H1 (cell line): ENCODE measurements at regions not wholly inside any gene's neighbourhood (a gene's known extent, or its start where the extent isn't known, plus 50 kb on each side); places are given as distances from the start of the nearest gene placed in this dataset.

ENCODE experiments used
- CTCF ChIA-PET: fragments of 300-600 bp; sonication (Branson Sonifier 250); formaldehyde crosslinking; loops from one replicate; lab custom pipeline; 2021; ENCODE audit not compliant: partially characterized antibody; lab: Charles Lee
- POLR2A ChIA-PET: fragments of 300-600 bp; sonication (Branson Sonifier 250); formaldehyde crosslinking; loops from one replicate; lab custom pipeline; 2021; ENCODE audit warnings: inconsistent platforms; ENCODE audit not compliant: partially characterized antibody; lab: Charles Lee
- DNase-seq, 2 experiments: peaks; one replicate each; pipeline versions ENCODE4 v3.0.0 to v3.0.0-alpha.2; 2010 to 2022; ENCODE audit warnings: low spot score in 2 of 2, low read depth in 1 of 2, mixed read lengths in 1 of 2
- FAIRE-seq: peaks from 2 replicates; lab custom pipeline; 2011; peaks lifted over from hg19 to GRCh38; lab: Jason Lieb, UNC
- H2AFZ ChIP-seq: 2 replicates; pipeline ENCODE4 v1.8.1; 2012; ENCODE audit warnings: low read length, inconsistent platforms
- H2AK5ac ChIP-seq: 2 replicates; pipeline ENCODE4 v1.6.1; 2013; ENCODE audit warnings: low read depth, low read length
- H2BK120ac ChIP-seq: replicated peaks from 2 replicates; pipeline ENCODE3; 2013; ENCODE audit warnings: low read depth, low read length, inconsistent platforms
- H2BK12ac ChIP-seq: 2 replicates; pipeline ENCODE4 v1.6.1; 2013; ENCODE audit warnings: low read depth, low read length
- H2BK15ac ChIP-seq: 2 replicates; pipeline ENCODE4 v1.6.1; 2013; ENCODE audit warnings: low read length
- H2BK20ac ChIP-seq: 2 replicates; pipeline ENCODE4 v1.6.1; 2013; ENCODE audit warnings: low read length
- H2BK5ac ChIP-seq: 2 replicates; pipeline ENCODE4 v1.6.1; 2013; ENCODE audit warnings: low read depth, low read length
- H3K14ac ChIP-seq: 2 replicates; pipeline ENCODE4 v1.6.1; 2013; ENCODE audit warnings: inconsistent platforms; ENCODE audit not compliant: insufficient read length
- H3K18ac ChIP-seq: 2 replicates; pipeline ENCODE4 v1.6.1; 2013; ENCODE audit warnings: low read length; ENCODE audit errors: extremely low read depth
- H3K23ac ChIP-seq: 2 replicates; pipeline ENCODE4 v1.6.1; 2013; ENCODE audit warnings: inconsistent platforms; ENCODE audit not compliant: insufficient read length
- H3K23me2 ChIP-seq: 2 replicates; pipeline ENCODE4 v1.6.1; 2013; ENCODE audit warnings: low read depth, low read length
- H3K27ac ChIP-seq: 2 replicates; pipeline ENCODE4 v1.6.1; 2011; ENCODE audit warnings: low read depth, low read length, inconsistent platforms
- H3K27me3 ChIP-seq, 4 experiments: replicated peaks in 1 of 4; 1 replicate in 1 of 4; 2 replicates in 3 of 4; pipeline versions ENCODE4 v1.6.1 to v1.8.1; 2011 to 2013; ENCODE audit warnings: low read length in 3 of 4, mild to moderate bottlenecking in 3 of 4, inconsistent platforms in 2 of 4, mixed read lengths in 2 of 4, moderate library complexity in 1 of 4; ENCODE audit not compliant: control insufficient read depth in 3 of 4, insufficient read depth in 3 of 4; ENCODE audit errors: extremely low read depth in 1 of 4
- H3K36me3 ChIP-seq, 4 experiments: 2 replicates each; pipeline versions ENCODE4 v1.6.1 to v1.8.1; 2011 to 2013; ENCODE audit warnings: mild to moderate bottlenecking in 4 of 4, low read length in 3 of 4, moderate library complexity in 2 of 4, control low read depth in 1 of 4, inconsistent platforms in 1 of 4; ENCODE audit not compliant: insufficient read depth in 4 of 4, control insufficient read depth in 2 of 4
- H3K4ac ChIP-seq: replicated peaks from 2 replicates; pipeline ENCODE3; 2013; ENCODE audit warnings: low read length, low read depth, mixed read lengths, inconsistent platforms; ENCODE audit not compliant: insufficient read length
- H3K4me1 ChIP-seq, 4 experiments: replicated peaks in 1 of 4; 1 replicate in 1 of 4; 2 replicates in 3 of 4; pipeline versions ENCODE4 v1.6.1 to v1.8.1; 2011 to 2013; ENCODE audit warnings: low read length in 3 of 4, inconsistent platforms in 2 of 4, mixed read lengths in 1 of 4; ENCODE audit not compliant: insufficient read depth in 4 of 4, control insufficient read depth in 3 of 4
- H3K4me2 ChIP-seq, 2 experiments: 2 replicates each; pipeline versions ENCODE4 v1.6.1 to v1.8.1; 2011 to 2013; ENCODE audit warnings: low read depth in 2 of 2, low read length in 2 of 2, control low read depth in 1 of 2, inconsistent platforms in 1 of 2, mild to moderate bottlenecking in 1 of 2; ENCODE audit not compliant: insufficient read depth in 1 of 2
- H3K4me3 ChIP-seq, 4 experiments: fragments of 200-600, 300-600 bp in 1 of 4; sonication (generic), shearing (Covaris generic), sonication (Bioruptor Twin) in 1 of 4; 2 replicates each; pipeline versions ENCODE4 v1.5.1 to v1.8.1; 2011 to 2016; ENCODE audit warnings: low read length in 4 of 4, low read depth in 3 of 4, control low read depth in 2 of 4, inconsistent platforms in 2 of 4, mild to moderate bottlenecking in 2 of 4, mixed read lengths in 1 of 4, moderate library complexity in 1 of 4; ENCODE audit not compliant: insufficient read depth in 2 of 4; ENCODE audit errors: extremely low read depth in 1 of 4
- H3K56ac ChIP-seq: replicated peaks from 2 replicates; pipeline ENCODE3; 2013; ENCODE audit warnings: low read depth, mild to moderate bottlenecking, mixed read lengths, low read length, inconsistent platforms; ENCODE audit not compliant: insufficient read length
- H3K79me1 ChIP-seq: 2 replicates; pipeline ENCODE4 v1.6.1; 2013; ENCODE audit warnings: low read depth, low read length, control low read depth
- H3K79me2 ChIP-seq, 2 experiments: 2 replicates each; pipeline versions ENCODE4 v1.6.1 to v1.8.1; 2012 to 2013; ENCODE audit warnings: low read length in 2 of 2, mild to moderate bottlenecking in 2 of 2, inconsistent platforms in 1 of 2; ENCODE audit not compliant: insufficient read depth in 2 of 2, control insufficient read depth in 1 of 2
- H3K9ac ChIP-seq, 4 experiments: replicated peaks in 1 of 4; 1 replicate in 1 of 4; 2 replicates in 3 of 4; pipeline versions ENCODE4 v1.6.1 to v1.8.1; 2011 to 2013; ENCODE audit warnings: low read depth in 3 of 4, low read length in 3 of 4, control low read depth in 2 of 4, mild to moderate bottlenecking in 2 of 4, moderate library complexity in 2 of 4, inconsistent platforms in 1 of 4; ENCODE audit errors: extremely low read depth in 1 of 4
- H3K9me3 ChIP-seq, 2 experiments: 2 replicates each; pipeline versions ENCODE4 v1.6.1 to v1.8.1; 2012 to 2013; ENCODE audit warnings: mild to moderate bottlenecking in 2 of 2, moderate library complexity in 2 of 2, control low read depth in 1 of 2, inconsistent platforms in 1 of 2, low read depth in 1 of 2, low read length in 1 of 2, mixed read lengths in 1 of 2; ENCODE audit not compliant: insufficient read depth in 2 of 2
- H4K20me1 ChIP-seq, 2 experiments: replicated peaks in 1 of 2; 2 replicates each; pipeline versions ENCODE3 to v1.8.1; 2011 to 2013; ENCODE audit warnings: inconsistent platforms in 2 of 2, low read length in 2 of 2, mild to moderate bottlenecking in 1 of 2; ENCODE audit not compliant: insufficient read depth in 2 of 2, control insufficient read depth in 1 of 2
- H4K5ac ChIP-seq: 2 replicates; pipeline ENCODE4 v1.6.1; 2013; ENCODE audit warnings: low read length, low read depth, mixed read lengths, inconsistent platforms; ENCODE audit not compliant: insufficient read length
- H4K8ac ChIP-seq: 2 replicates; pipeline ENCODE4 v1.8.0; 2013; ENCODE audit warnings: mild to moderate bottlenecking, moderate library complexity, low read length, inconsistent platforms; ENCODE audit not compliant: insufficient read depth; ENCODE audit errors: extremely low read depth
- H4K91ac ChIP-seq: replicated peaks from 2 replicates; pipeline ENCODE3; 2013; ENCODE audit warnings: low read length, mixed read lengths, inconsistent platforms; ENCODE audit not compliant: insufficient read length
- CBX8 ChIP-seq: fragments of 300-800, 300-1000 bp; sonication (generic); IDR thresholded peaks from 2 replicates; pipeline ENCODE4 v1.7.1; 2016; ENCODE audit warnings: low read depth, low read length, borderline replicate concordance
- EZH2 ChIP-seq: fragments of 200-600 bp; sonication (generic); IDR thresholded peaks from 2 replicates; pipeline ENCODE4 v1.7.1; 2012; ENCODE audit warnings: low read depth, mild to moderate bottlenecking, moderate library complexity, low read length, inconsistent platforms; ENCODE audit not compliant: severe bottlenecking
- HDAC2 ChIP-seq, 2 experiments: fragments of 300-600 bp in 1 of 2; sonication (generic) in 1 of 2; IDR thresholded peaks; 2 replicates each; pipeline ENCODE4 v1.6.1; 2011 to 2012; ENCODE audit warnings: low read depth in 2 of 2, low read length in 2 of 2, mild to moderate bottlenecking in 2 of 2, moderate library complexity in 2 of 2, borderline replicate concordance in 1 of 2, inconsistent platforms in 1 of 2
- NANOG ChIP-seq: IDR thresholded peaks from 2 replicates; pipeline ENCODE4 v1.6.1; 2011; ENCODE audit warnings: low read length, low read depth, mild to moderate bottlenecking, inconsistent platforms; ENCODE audit not compliant: insufficient read depth, poor library complexity, severe bottlenecking
- NRF1 ChIP-seq: IDR thresholded peaks from 2 replicates; pipeline ENCODE4 v1.6.1; 2011; ENCODE audit warnings: mild to moderate bottlenecking, low read depth, low read length, improper control_type of control experiment
- SUZ12 ChIP-seq: fragments of 200-600 bp; sonication (generic); IDR thresholded peaks from 2 replicates; pipeline ENCODE4 v1.6.1; 2012; ENCODE audit warnings: mild to moderate bottlenecking, inconsistent platforms, low read length, moderate library complexity, mixed read lengths

- H4K91ac ChIP-seq: no peak overlapping the region
- H2BK15ac ChIP-seq: no peak overlapping the region
- H3K4me1 ChIP-seq: no peaks in the 10 kb centered on the region
- peaks cover 2 to 5% of the 10 kb centered on the region in 2 experiments; a peak in 3 of 4 replicates for H3K9me3 ChIP-seq
- ChIA-PET POLR2A (no interaction called here), CTCF (no interaction called here)
- H2BK120ac ChIP-seq: no peak overlapping the region
- H2BK5ac ChIP-seq: no peak overlapping the region
- no peak overlapping the region for H2BK12ac ChIP-seq
- no peak overlapping the region for H2BK20ac ChIP-seq
- H4K5ac ChIP-seq: no peak overlapping the region
- no peak overlapping the region for H3K14ac ChIP-seq
- H3K27me3 ChIP-seq: no peaks in the 10 kb centered on the region
- DNase-seq: no peak
- no peak for FAIRE-seq
- H4K8ac ChIP-seq: no peak overlapping the region
- no peak overlapping the region for H3K18ac ChIP-seq
- no peak overlapping the region for H3K9ac ChIP-seq
- H2AK5ac ChIP-seq: no peak overlapping the region
- no peak overlapping the region for H3K23ac ChIP-seq
- H3K79me2 ChIP-seq: no peaks in the 10 kb centered on the region
- no peak overlapping the region for H3K4me3 ChIP-seq
- no peak overlapping the region for H3K27ac ChIP-seq
- no peaks in the 10 kb centered on the region for H3K79me1 ChIP-seq
- no peak overlapping the region for H2AFZ ChIP-seq
- H3K56ac ChIP-seq: no peak overlapping the region
- no peaks in the 10 kb centered on the region for H4K20me1 ChIP-seq
- H3K4me2 ChIP-seq: no peak overlapping the region
- no peaks in the 10 kb centered on the region for H3K23me2 ChIP-seq
- H3K36me3 ChIP-seq: no peaks in the 10 kb centered on the region
- H3K4ac ChIP-seq: no peak overlapping the region
- TF ChIP-seq EZH2 (no peak), NRF1 (no peak), HDAC2 (IDR thresholded peaks at IDR 0.05; ENCODE audit: borderline replicate concordance in 1 of 2, low read depth in 2 of 2, low read length in 2 of 2) (no peak), CBX8 (no peak), SUZ12 (no peak), NANOG (no peak)
Measured at GRCh38 chr4:79772510-79772909, 300.5 kb downstream of the ANTXR2 start.
